ENCODE measurements at regions not wholly inside any gene's neighbourhood (a gene's known extent, or its start where the extent isn't known, plus 50 kb on each side); places are given as distances from the start of the nearest gene placed in this dataset.

DNA sequence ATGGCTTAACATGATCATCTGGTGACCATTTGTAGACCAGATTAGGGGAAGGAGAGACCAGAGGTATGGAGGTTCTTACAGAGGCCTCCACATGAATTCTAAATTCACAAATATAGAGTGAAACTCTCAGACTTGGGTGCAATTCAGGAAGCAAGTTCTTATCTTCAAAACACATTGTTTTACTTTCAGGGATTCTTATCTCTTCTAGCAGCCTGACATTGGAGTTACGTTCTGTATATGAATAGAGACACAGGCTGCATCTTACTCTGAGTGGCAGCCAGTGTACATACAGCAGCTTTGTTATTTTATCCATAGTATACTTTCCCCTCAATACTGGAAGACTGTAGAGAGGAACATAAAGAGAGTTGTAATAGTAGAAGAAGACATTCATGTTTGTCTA is 1331.7 kb upstream of the WWC1 start:
- no peak for DNase-seq (ENCODE audit: low spot score)

- DNase-seq (ENCODE audit: low spot score) = no peak
These were observed 1330.4 kb upstream of the WWC1 start for GRCh38 chr5:166961028-166961427.

DNA sequence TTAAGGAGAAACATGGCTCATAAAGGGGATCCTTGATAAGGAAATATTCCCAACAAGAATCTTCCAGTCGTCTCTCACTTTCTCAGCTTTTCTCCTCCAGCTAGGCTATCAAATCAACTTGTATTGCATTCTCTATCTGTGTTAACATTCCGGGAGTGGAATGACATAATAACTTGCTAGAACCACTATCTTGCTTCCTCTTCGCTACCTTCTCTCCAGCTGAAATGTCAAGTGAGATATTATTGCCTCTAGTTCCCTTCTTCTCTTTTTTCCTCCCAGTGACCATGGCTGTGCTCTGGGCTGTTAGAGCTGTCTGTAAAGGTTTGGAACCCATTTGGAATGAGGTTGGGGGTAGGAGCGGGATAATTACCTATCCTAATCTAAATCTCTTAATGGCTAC is 1329.5 kb upstream of the WWC1 start:
- DNase-seq (ENCODE audit: low spot score) = no peak

GRCh38 chr5:166962461-166962860 is 1329.0 kb upstream of the WWC1 start:
- no peak for DNase-seq (ENCODE audit: low spot score)

DNA sequence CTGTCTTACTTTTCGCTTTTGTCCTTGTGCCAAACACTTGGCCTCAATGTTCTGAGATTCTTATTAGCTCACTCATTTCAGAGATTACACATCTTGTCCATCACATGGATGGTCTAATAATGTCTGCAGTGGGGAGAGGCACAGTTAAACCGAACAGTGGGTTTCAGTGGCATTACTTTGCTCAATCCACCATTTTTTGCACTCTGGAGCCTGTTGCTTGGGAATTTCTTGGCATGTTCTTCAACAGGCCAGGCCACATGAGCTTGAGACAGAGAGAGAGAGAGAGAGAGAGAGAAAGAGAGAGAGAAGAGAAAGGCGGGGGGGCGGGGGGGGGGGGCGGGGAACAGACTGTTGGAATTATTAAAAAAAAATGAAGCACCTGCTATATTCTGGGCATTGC is 1327.8 kb upstream of the WWC1 start:
- peak; percentile 13 for DNase-seq (ENCODE audit: low spot score)

- no peak for DNase-seq (ENCODE audit: low spot score)
These were observed 1313.5 kb upstream of the WWC1 start for GRCh38 chr5:166977911-166978422.

DNA sequence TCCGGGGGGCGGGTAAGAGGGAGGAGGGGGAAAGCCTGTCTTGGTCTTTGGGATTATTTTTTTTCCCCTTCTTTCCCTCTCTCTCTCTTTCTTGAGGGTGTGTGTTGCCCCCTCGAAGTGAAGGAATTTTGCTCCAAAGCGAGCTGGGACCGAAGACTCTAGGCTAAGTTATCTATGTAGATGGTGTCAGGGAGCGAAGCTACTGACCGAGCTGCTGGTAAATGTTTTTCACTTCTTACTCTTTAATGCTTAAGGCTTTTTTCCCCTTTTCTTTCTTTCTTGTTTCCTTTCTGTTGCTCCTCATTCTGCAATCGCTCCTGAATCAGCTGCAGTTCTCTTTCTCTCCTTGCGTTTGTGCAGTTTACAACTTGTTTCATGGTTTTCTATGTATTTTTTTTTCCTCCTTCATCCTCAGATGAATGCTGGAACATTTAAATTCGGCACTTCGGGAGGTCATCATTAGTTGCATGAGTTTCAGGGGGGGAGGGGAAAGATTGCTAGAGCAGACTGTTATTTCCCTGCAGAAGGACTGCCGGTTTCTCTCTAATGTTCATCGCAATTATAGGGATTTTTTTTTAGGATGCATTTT is 1312.0 kb upstream of the WWC1 start:
- DNase-seq (ENCODE audit: low spot score) = no peak

DNA sequence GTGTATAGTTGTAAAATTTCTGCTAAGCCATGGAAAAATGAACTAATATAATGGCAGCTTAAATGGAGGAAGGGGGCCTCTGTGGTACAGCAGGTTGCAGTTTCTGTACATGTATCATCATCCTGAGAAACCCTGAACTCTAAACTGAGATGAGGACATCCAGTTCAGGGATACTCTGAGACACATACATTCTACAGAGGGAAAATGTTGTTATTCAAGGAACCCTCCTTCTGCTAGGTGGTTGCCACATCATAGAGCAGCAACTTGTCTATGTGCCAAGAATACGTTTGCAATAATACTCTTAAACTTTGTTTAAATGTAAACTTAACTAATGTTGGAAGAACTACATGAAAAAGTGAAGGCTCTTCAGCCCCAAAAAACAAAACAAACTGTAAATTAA is 1310.8 kb upstream of the WWC1 start:
- no peak for DNase-seq (ENCODE audit: low spot score)

GRCh38 chr5:166982226-166982625 is 1309.2 kb upstream of the WWC1 start:
- DNase-seq (ENCODE audit: low spot score) = no peak

GRCh38 chr5:166991601-166992000 is 1299.8 kb upstream of the WWC1 start:
- no peak for DNase-seq (ENCODE audit: low spot score)

DNA sequence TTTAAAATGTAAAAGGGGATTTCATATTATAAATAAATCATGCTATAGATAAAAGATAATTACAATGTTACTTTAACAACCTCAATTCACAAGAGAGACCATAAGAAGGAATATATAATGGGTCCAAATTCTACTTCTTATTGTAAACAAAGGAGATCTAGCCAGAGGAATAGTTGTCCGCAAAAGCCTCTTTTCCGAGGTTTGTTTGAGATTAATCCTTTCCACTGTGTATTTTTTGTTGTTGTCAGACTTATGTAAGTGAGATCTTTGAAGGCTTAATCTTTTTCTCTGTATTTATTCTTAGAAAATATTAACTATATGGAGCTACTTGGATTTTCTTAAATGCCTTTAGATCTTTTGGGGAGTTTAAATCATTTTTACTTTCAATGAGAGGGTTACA is 1299.3 kb upstream of the WWC1 start:
- DNase-seq (ENCODE audit: low spot score) = no peak

- peak; percentile 34 for DNase-seq (ENCODE audit: low spot score)
These were observed 1298.3 kb upstream of the WWC1 start for GRCh38 chr5:166992874-166993722.

DNA sequence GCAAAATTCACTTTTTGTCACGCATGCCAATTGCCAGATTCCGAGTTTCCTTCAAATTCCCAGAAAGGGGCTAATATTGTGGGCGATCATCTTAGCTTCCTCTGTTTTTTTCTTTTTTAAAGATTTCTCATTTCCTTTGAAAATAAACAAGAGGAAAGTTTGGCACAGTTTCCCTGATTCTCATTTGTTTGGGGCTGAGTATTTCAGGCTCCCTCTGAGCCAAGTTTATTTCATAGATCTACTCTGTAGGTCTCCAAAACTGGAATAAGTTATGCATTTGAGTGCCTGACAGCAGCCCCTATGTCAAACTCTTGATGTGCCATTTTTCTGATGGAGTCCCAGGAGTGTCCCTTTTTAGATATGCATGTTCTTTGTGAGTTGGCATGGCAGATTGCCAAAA is 1297.2 kb upstream of the WWC1 start:
- DNase-seq (ENCODE audit: low spot score) = no peak

DNA sequence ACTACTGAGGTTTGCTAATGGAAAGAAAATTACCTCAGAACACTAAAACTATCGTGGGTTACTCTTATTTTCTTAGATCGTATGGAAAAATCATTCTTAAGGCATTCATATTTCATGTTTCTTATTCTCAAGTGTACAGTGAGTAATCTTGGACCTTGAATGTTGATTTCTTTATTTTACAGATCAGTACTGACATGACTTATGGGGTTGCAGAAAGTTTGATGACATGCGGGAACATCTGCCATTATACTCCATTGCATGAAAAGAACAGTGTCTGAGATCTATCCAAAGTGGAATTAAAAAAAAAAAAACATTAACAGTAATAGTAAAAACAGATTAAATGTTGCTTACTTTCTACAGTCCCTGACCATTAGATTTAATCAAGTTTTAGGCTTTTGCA is 1290.2 kb upstream of the WWC1 start:
- no peak for DNase-seq (ENCODE audit: low spot score)

DNA sequence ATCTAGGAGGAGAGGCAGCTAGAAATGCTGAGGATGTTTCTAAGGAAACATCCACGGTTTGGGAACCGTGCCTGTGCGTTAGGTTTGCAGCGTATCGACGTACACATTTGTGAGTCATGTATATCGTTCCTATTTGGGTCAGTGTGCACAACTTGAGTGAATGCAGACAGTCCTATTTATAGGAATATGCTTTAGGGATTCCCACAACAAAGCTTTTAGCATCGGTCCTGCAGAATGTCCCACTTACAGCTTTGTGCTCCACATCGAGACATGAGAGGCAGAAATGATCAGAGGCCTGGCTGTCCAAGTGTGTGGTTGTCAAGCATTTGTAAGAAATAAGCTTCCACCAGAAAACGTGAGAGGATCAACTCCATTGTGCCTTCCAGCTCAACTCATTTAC is 1282.7 kb upstream of the WWC1 start:
- DNase-seq (ENCODE audit: low spot score) = no peak

GRCh38 chr5:167011196-167011595 is 1280.2 kb upstream of the WWC1 start:
- DNase-seq (ENCODE audit: low spot score) = no peak

DNA sequence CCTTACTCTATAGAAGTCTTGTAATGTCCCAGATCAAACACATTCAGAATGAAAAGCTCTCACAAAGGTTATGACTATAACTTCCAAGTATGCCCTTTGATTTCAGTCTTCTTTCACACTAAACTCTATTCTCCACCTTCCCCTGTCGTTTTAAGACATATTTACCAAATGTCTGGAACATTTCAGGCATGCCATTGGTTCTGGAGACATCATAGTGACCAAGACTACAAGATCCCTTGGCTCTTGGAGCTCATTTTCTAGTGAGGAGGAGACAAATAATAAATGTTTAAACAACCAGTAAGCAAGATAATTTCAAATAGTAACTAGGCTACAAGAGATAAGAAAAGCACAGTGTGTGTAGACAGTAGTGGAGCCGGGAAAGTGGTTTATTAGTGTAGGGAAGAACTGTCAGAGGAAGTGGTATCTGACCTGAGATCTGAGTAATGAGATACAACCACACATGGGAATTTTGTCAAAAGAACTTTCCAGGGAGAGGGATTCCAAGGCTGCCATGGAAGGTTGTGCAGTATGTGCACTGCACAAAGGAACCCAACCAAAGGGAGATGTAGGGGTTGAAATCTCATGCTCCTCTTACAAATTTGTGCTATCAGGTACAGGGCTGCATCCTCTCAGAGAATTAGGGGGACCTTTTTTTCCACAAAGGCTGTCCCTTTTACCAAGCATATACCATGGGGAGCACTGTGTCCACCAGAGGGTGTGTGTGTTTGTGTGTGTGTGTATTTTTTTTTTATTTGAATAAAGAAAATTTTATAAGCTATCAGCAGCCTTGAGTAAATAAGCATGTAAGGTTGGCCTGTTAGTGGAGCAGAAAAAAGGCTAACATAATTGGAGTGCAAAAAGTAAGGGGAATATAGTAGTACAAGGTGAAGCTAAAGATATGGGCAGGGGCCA is 1279.1 kb upstream of the WWC1 start:
- DNase-seq (ENCODE audit: low spot score) = no peak

GRCh38 chr5:167014401-167015056 is 1276.9 kb upstream of the WWC1 start:
- no peak for DNase-seq (ENCODE audit: low spot score)

- no peak for DNase-seq (ENCODE audit: low spot score)
These were observed 1271.0 kb upstream of the WWC1 start for GRCh38 chr5:167020418-167020817.

GRCh38 chr5:167029488-167029887 is 1262.0 kb upstream of the WWC1 start:
- DNase-seq (ENCODE audit: low spot score) = no peak

- no peak for DNase-seq (ENCODE audit: low spot score)
These were observed 1260.8 kb upstream of the WWC1 start for GRCh38 chr5:167030500-167031120.

DNA sequence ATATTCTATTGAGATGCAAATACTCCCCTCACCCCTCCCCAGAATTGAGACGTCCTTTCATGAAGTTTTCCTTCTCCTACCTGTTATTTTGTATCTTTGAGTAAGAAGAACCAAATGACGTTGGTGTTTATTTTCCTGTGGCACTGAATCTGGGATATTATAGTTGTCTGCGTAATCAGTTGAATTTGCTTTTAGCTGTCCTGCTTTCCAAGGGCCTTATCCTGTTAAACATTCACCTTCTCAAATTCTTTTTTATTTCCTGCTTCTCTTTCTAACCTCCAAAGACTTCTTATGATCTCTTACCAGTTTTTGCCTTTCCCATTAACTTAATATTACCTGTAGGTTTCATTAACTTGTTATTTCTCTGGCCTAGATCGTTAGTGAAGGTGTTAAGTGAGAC is 1254.9 kb upstream of the WWC1 start:
- no peak for DNase-seq (ENCODE audit: low spot score)
